H9 (cell line): ENCODE measurements at regions not wholly inside any gene's neighbourhood (a gene's known extent, or its start where the extent isn't known, plus 50 kb on each side); places are given as distances from the start of the nearest gene placed in this dataset.

ENCODE experiments used
- DNase-seq: peaks from one replicate; pipeline ENCODE4 v3.0.0-alpha.2; 2017
- H2AFZ ChIP-seq: one replicate; pipeline ENCODE4 v1.6.1; 2013; ENCODE audit warnings: mild to moderate bottlenecking, low read length, control low read depth, moderate library complexity
- H2AK5ac ChIP-seq: 2 replicates; pipeline ENCODE4 v1.6.1; 2013; ENCODE audit warnings: low read length, control low read depth, mixed read lengths; ENCODE audit not compliant: insufficient read length
- H2BK120ac ChIP-seq: one replicate; pipeline ENCODE4 v1.6.1; 2013; ENCODE audit warnings: low read depth, mild to moderate bottlenecking, low read length, control low read depth, inconsistent platforms; ENCODE audit not compliant: poor library complexity, severe bottlenecking
- H2BK12ac ChIP-seq: 2 replicates; pipeline ENCODE4 v1.6.1; 2013; ENCODE audit warnings: low read length, control low read depth, mixed read lengths, low read depth; ENCODE audit not compliant: insufficient read length
- H2BK15ac ChIP-seq: 2 replicates; pipeline ENCODE4 v1.6.1; 2013; ENCODE audit warnings: low read depth, low read length, control low read depth
- H2BK20ac ChIP-seq: one replicate; pipeline ENCODE4 v1.6.1; 2013; ENCODE audit warnings: low read depth, mild to moderate bottlenecking, low read length, control low read depth, inconsistent platforms; ENCODE audit not compliant: poor library complexity, severe bottlenecking
- H2BK5ac ChIP-seq: 2 replicates; pipeline ENCODE4 v1.6.1; 2013; ENCODE audit warnings: low read length, control low read depth, mixed read lengths; ENCODE audit not compliant: insufficient read length
- H3K14ac ChIP-seq: 2 replicates; pipeline ENCODE4 v1.6.1; 2013; ENCODE audit warnings: low read length, control low read depth; ENCODE audit not compliant: insufficient read depth
- H3K18ac ChIP-seq: 2 replicates; pipeline ENCODE4 v1.6.1; 2013; ENCODE audit warnings: low read depth, mild to moderate bottlenecking, mixed read lengths, low read length, control low read depth; ENCODE audit not compliant: insufficient read length
- H3K23ac ChIP-seq: 2 replicates; pipeline ENCODE4 v1.6.1; 2013; ENCODE audit warnings: low read length, control low read depth, mixed read lengths, low read depth; ENCODE audit not compliant: insufficient read length
- H3K23me2 ChIP-seq: 2 replicates; pipeline ENCODE4 v1.6.1; 2013; ENCODE audit warnings: low read depth, mild to moderate bottlenecking, mixed read lengths, low read length, control low read depth; ENCODE audit not compliant: insufficient read length, poor library complexity, severe bottlenecking
- H3K27ac ChIP-seq: 2 replicates; pipeline ENCODE4 v1.5.1; 2013; ENCODE audit warnings: low read length, control low read depth, mixed read lengths, low read depth; ENCODE audit not compliant: insufficient read length
- H3K27me3 ChIP-seq: 2 replicates; pipeline ENCODE4 v1.6.1; 2013; ENCODE audit warnings: low read length, control low read depth, inconsistent platforms; ENCODE audit not compliant: insufficient read depth
- H3K4ac ChIP-seq: 2 replicates; pipeline ENCODE4 v1.6.1; 2013; ENCODE audit warnings: low read depth, mild to moderate bottlenecking, control low read depth, inconsistent platforms, low read length, moderate library complexity
- H3K4me1 ChIP-seq: 2 replicates; pipeline ENCODE4 v1.6.1; 2013; ENCODE audit warnings: low read length, control low read depth, inconsistent platforms; ENCODE audit not compliant: insufficient read depth
- H3K4me2 ChIP-seq: 2 replicates; pipeline ENCODE4 v1.6.1; 2013; ENCODE audit warnings: low read length, control low read depth, mixed read lengths; ENCODE audit not compliant: insufficient read length, insufficient read depth
- H3K56ac ChIP-seq: 2 replicates; pipeline ENCODE4 v1.6.1; 2013; ENCODE audit warnings: low read depth, mild to moderate bottlenecking, mixed read lengths, low read length, control low read depth; ENCODE audit not compliant: insufficient read length
- H3K79me1 ChIP-seq: 2 replicates; pipeline ENCODE4 v1.6.1; 2013; ENCODE audit warnings: low read depth, mild to moderate bottlenecking, moderate library complexity, low read length, control low read depth, inconsistent platforms; ENCODE audit not compliant: insufficient read depth, poor library complexity, severe bottlenecking
- H3K79me2 ChIP-seq: 2 replicates; pipeline ENCODE4 v1.6.1; 2013; ENCODE audit warnings: low read length, control low read depth, inconsistent platforms; ENCODE audit not compliant: insufficient read depth
- H3K9ac ChIP-seq: 2 replicates; pipeline ENCODE4 v1.6.1; 2013; ENCODE audit warnings: low read length, control low read depth, mixed read lengths; ENCODE audit not compliant: insufficient read length; ENCODE audit errors: extremely low read depth
- H3K9me3 ChIP-seq: one replicate; pipeline ENCODE4 v1.6.1; 2013; ENCODE audit warnings: low read depth, low read length, inconsistent platforms; ENCODE audit not compliant: control insufficient read depth
- H3T11ph ChIP-seq: one replicate; pipeline ENCODE4 v1.6.1; 2013; ENCODE audit warnings: mild to moderate bottlenecking, low read length, control low read depth, inconsistent platforms
- H4K20me1 ChIP-seq: one replicate; pipeline ENCODE4 v1.6.1; 2013; ENCODE audit not compliant: control insufficient read depth, insufficient read length, insufficient read depth
- H4K5ac ChIP-seq: 2 replicates; pipeline ENCODE4 v1.6.1; 2013; ENCODE audit warnings: low read depth, mild to moderate bottlenecking, mixed read lengths, low read length, control low read depth; ENCODE audit not compliant: insufficient read length
- H4K8ac ChIP-seq: replicated peaks from 2 replicates; pipeline ENCODE4 v1.6.1; 2013; ENCODE audit warnings: low read length, control low read depth, mixed read lengths, low read depth; ENCODE audit not compliant: insufficient read length
- H4K91ac ChIP-seq: 2 replicates; pipeline ENCODE4 v1.6.1; 2013; ENCODE audit warnings: low read depth, mild to moderate bottlenecking, moderate library complexity, mixed read lengths, low read length, control low read depth; ENCODE audit not compliant: insufficient read length
- H3K27ac Mint-ChIP-seq, 3 experiments: 2 replicates in 2 of 3; 3 replicates in 1 of 3; pipeline ENCODE4 v1.8.0; 2020 to 2021; ENCODE audit warnings: mixed read lengths in 3 of 3, mild to moderate bottlenecking in 1 of 3, moderate library complexity in 1 of 3
- H3K27me3 Mint-ChIP-seq: 2 replicates; pipeline ENCODE4 v1.8.0; 2021; ENCODE audit warnings: low read depth, mild to moderate bottlenecking, moderate library complexity, mixed read lengths
- H3K36me3 Mint-ChIP-seq, 3 experiments: 2 replicates in 2 of 3; 3 replicates in 1 of 3; pipeline ENCODE4 v1.8.0; 2020 to 2021; ENCODE audit warnings: low read depth in 3 of 3, mixed read lengths in 3 of 3; ENCODE audit not compliant: insufficient read depth in 1 of 3
- H3K4me1 Mint-ChIP-seq, 2 experiments: 2 replicates each; pipeline ENCODE4 v1.8.0; 2020; ENCODE audit warnings: mixed read lengths in 2 of 2
- H3K4me3 Mint-ChIP-seq, 2 experiments: 2 replicates in 1 of 2; 3 replicates in 1 of 2; pipeline ENCODE4 v1.8.0; 2020 to 2021; ENCODE audit warnings: mild to moderate bottlenecking in 2 of 2, mixed read lengths in 2 of 2, moderate library complexity in 1 of 2
- H3K9me3 Mint-ChIP-seq, 2 experiments: 2 replicates in 1 of 2; 3 replicates in 1 of 2; pipeline ENCODE4 v1.8.0; 2020; ENCODE audit warnings: mild to moderate bottlenecking in 2 of 2, mixed read lengths in 2 of 2, moderate library complexity in 1 of 2
- WGBS: extraction: QIAGEN DNeasy Blood & Tissue Kit; methylation state at CpG from one replicate; pipeline ENCODE4 v1.1.7; 2013; ENCODE audit warnings: missing lambda C conversion rate, low lambda C conversion rate, mixed read lengths; ENCODE audit not compliant: insufficient read length; ENCODE audit errors: extremely low coverage; 5-methylcytosine and 5-hydroxymethylcytosine counted together
- TF ChIP-seq, protein P1 (sequence below): fragments of 200-600 bp; sonication (generic); conservative IDR thresholded peaks from 3 replicates; pipeline ENCODE4 v1.8.0; 2021; ENCODE audit warnings: antibody characterized with exemption, mild to moderate bottlenecking

- H2BK20ac ChIP-seq, result no peak overlapping the region
- H2AFZ ChIP-seq, result no peak overlapping the region
- H3K18ac ChIP-seq, result no peak overlapping the region
- H2AK5ac ChIP-seq, result no peak overlapping the region
- TF ChIP-seq, protein P1, sequence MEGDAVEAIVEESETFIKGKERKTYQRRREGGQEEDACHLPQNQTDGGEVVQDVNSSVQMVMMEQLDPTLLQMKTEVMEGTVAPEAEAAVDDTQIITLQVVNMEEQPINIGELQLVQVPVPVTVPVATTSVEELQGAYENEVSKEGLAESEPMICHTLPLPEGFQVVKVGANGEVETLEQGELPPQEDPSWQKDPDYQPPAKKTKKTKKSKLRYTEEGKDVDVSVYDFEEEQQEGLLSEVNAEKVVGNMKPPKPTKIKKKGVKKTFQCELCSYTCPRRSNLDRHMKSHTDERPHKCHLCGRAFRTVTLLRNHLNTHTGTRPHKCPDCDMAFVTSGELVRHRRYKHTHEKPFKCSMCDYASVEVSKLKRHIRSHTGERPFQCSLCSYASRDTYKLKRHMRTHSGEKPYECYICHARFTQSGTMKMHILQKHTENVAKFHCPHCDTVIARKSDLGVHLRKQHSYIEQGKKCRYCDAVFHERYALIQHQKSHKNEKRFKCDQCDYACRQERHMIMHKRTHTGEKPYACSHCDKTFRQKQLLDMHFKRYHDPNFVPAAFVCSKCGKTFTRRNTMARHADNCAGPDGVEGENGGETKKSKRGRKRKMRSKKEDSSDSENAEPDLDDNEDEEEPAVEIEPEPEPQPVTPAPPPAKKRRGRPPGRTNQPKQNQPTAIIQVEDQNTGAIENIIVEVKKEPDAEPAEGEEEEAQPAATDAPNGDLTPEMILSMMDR, result no peak
- H3T11ph ChIP-seq, result no peak overlapping the region
- Mint-ChIP-seq H3K27me3 (peaks cover 5% of the 10 kb centered on the region), H3K4me3 (no peak overlapping the region), H3K4me1 (peaks cover 8 to 9% of the 10 kb centered on the region in 2 experiments; a peak in 3 of 4 replicates), H3K36me3 (no peaks in the 10 kb centered on the region), H3K9me3 (no peaks in the 10 kb centered on the region), H3K27ac (no peak overlapping the region)
- H3K79me1 ChIP-seq, result no peaks in the 10 kb centered on the region
- no CpG with 5 or more reads among the region's 7 CpGs for whole genome bisulfite sequencing
- no peaks in the 10 kb centered on the region for H3K27me3 ChIP-seq
- H3K4me1 ChIP-seq, result no peaks in the 10 kb centered on the region
- H3K9me3 ChIP-seq, result no peaks in the 10 kb centered on the region
- no peak overlapping the region for H3K56ac ChIP-seq
- no peaks in the 10 kb centered on the region for H3K79me2 ChIP-seq
- H2BK5ac ChIP-seq, result no peak overlapping the region
- no peak overlapping the region for H4K8ac ChIP-seq
- no peak overlapping the region for H3K4me2 ChIP-seq
- no peak overlapping the region for H3K9ac ChIP-seq
- no peak overlapping the region for H4K91ac ChIP-seq
- H4K20me1 ChIP-seq, result no peaks in the 10 kb centered on the region
- no peak overlapping the region for H4K5ac ChIP-seq
- H2BK15ac ChIP-seq, result no peak overlapping the region
- no peak overlapping the region for H2BK12ac ChIP-seq
- no peak for DNase-seq
- H3K27ac ChIP-seq, result no peak overlapping the region
- no peak overlapping the region for H3K23ac ChIP-seq
- H3K14ac ChIP-seq, result no peak overlapping the region
- H2BK120ac ChIP-seq, result no peak overlapping the region
- H3K23me2 ChIP-seq, result no peaks in the 10 kb centered on the region
- H3K4ac ChIP-seq, result no peak overlapping the region
Observed at GRCh38 chr1:5622412-5622811, 369.8 kb downstream of the NPHP4 start.
